ENCODE measurements at regions not wholly inside any gene's neighbourhood (a gene's known extent, or its start where the extent isn't known, plus 50 kb on each side); places are given as distances from the start of the nearest gene placed in this dataset.

- DNase-seq (ENCODE audit: low spot score) = no peak
Observed at GRCh38 chr14:101066826-101067510, 163.4 kb upstream of the RTL1 start.

- no peak for DNase-seq (ENCODE audit: low spot score)
Observed at GRCh38 chr14:101068313-101069227, 165.0 kb upstream of the RTL1 start.

- DNase-seq (ENCODE audit: low spot score) = no peak
Observed at GRCh38 chr14:101069228-101069549, 165.7 kb upstream of the RTL1 start.

- DNase-seq (ENCODE audit: low spot score) = no peak
Observed at GRCh38 chr14:101069666-101070362, 166.3 kb upstream of the RTL1 start.

- no peak for DNase-seq (ENCODE audit: low spot score)
Observed at GRCh38 chr14:101070540-101071492, 167.3 kb upstream of the RTL1 start.

GRCh38 chr14:101071493-101071906 is 168.0 kb upstream of the RTL1 start:
- DNase-seq (ENCODE audit: low spot score) = no peak

- DNase-seq (ENCODE audit: low spot score) = no peak
Observed at GRCh38 chr14:101072070-101072469, 168.5 kb upstream of the RTL1 start.

- DNase-seq (ENCODE audit: low spot score) = no peak
Observed at GRCh38 chr14:101072531-101072930, 169.0 kb upstream of the RTL1 start.

GRCh38 chr14:101072945-101073597 is 169.5 kb upstream of the RTL1 start:
- DNase-seq (ENCODE audit: low spot score) = peak; percentile 99

- no peak for DNase-seq (ENCODE audit: low spot score)
Observed at GRCh38 chr14:101073598-101073965, 170.1 kb upstream of the RTL1 start.

- DNase-seq (ENCODE audit: low spot score) = no peak
Observed at GRCh38 chr14:101074196-101075024, 170.9 kb upstream of the RTL1 start.

GRCh38 chr14:101075025-101075800 is 171.7 kb upstream of the RTL1 start:
- no peak for DNase-seq (ENCODE audit: low spot score)

- DNase-seq (ENCODE audit: low spot score) = no peak
Observed at GRCh38 chr14:101075801-101076413, 172.4 kb upstream of the RTL1 start.

GRCh38 chr14:101076451-101077198 is 173.1 kb upstream of the RTL1 start:
- no peak for DNase-seq (ENCODE audit: low spot score)

GRCh38 chr14:101077481-101078074 is 174.1 kb upstream of the RTL1 start:
- DNase-seq (ENCODE audit: low spot score) = no peak

- no peak for DNase-seq (ENCODE audit: low spot score)
Observed at GRCh38 chr14:101078170-101078891, 174.8 kb upstream of the RTL1 start.

- DNase-seq (ENCODE audit: low spot score) = no peak
Observed at GRCh38 chr14:101078892-101079221, 175.3 kb upstream of the RTL1 start.

Measured in H4 (cell line).